GM12872 (cell line): ENCODE measurements at regions not wholly inside any gene's neighbourhood (a gene's known extent, or its start where the extent isn't known, plus 50 kb on each side); places are given as distances from the start of the nearest gene placed in this dataset.

ENCODE experiments used
- TF ChIP-seq, protein P1 (sequence below): IDR thresholded peaks from 3 replicates; pipeline ENCODE4 v1.5.1; 2011; ENCODE audit warnings: low read depth, mild to moderate bottlenecking, low read length, moderate library complexity; ENCODE audit not compliant: insufficient read depth

DNA sequence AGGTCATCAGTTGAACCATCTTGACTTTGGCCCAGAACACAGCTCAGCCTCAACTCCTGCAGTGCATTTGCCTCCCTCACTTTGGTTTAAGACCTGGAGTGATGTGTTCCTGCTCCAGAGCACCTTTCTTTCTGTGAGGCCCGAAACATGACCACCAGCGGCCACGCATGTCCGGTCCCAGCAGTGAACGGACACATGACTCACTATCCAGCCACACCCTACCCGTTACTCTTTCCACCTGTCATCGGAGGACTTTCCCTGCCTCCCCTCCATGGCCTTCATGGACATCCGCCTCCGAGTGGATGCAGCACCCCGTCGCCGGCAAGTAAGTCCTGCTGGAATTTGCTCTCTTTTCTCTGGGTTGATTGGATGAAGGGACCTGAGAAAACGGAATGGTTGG is 253.8 kb upstream of the RARB start:
- TF ChIP-seq, protein P1, sequence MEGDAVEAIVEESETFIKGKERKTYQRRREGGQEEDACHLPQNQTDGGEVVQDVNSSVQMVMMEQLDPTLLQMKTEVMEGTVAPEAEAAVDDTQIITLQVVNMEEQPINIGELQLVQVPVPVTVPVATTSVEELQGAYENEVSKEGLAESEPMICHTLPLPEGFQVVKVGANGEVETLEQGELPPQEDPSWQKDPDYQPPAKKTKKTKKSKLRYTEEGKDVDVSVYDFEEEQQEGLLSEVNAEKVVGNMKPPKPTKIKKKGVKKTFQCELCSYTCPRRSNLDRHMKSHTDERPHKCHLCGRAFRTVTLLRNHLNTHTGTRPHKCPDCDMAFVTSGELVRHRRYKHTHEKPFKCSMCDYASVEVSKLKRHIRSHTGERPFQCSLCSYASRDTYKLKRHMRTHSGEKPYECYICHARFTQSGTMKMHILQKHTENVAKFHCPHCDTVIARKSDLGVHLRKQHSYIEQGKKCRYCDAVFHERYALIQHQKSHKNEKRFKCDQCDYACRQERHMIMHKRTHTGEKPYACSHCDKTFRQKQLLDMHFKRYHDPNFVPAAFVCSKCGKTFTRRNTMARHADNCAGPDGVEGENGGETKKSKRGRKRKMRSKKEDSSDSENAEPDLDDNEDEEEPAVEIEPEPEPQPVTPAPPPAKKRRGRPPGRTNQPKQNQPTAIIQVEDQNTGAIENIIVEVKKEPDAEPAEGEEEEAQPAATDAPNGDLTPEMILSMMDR = no peak

DNA sequence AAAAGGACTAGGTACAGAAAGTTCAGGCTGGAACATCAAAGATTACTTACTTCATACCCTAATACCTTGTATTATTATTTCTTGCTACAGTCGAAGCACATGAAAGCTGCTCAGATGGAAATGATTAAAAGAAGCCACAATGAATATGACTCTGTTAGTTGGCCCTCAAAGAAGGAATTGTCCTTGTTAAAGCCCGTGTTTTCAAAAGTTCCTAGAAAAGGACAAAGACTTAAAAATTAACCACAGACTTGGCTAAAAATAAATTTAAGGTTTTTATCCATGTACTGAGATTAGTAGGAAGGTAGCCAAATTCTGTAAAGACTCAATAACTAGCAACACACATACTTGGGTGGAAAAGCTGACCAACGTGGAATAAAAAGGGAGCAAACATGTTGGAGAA is 251.0 kb upstream of the RARB start:
- TF ChIP-seq, protein P1 = no peak

DNA sequence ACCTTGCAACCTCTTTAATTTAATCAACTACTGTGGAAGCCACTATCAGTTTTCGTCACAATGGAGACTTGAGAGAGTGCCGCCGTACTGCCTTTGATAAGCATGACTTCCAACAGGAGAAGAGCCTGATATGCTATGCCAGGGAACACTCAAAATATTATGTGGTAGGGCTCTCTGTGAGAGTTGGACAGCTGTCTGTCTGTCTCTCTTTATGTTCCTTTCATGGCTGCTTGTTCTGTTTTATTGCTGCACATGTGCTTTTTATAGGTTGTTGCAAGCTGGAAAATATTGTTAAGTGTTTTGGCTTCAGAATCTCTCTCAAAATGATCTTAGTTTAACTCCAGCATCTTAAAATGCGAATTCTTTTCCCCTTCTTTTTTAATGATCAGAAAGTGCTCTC is 249.4 kb upstream of the RARB start:
- TF ChIP-seq, protein P1 = no peak

DNA sequence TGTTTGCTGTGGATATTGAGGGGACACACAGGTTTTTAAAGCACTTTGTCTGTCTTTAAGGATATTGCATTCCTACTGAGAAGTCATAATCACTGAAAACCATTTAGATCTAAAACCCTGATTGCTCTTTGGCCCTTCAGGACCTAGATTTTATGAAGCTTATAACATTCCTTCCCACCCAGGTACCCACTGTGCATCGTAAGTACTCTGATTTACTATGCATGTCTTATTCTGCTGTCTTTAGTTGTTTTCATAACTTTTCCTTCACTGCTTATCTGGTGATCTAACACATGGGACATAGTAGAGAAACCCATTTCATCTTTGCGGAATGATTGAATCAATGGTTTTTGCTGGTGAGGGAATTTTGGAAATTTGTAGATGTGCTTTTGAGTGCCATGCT is 247.0 kb upstream of the RARB start:
- TF ChIP-seq, protein P1 = no peak

DNA sequence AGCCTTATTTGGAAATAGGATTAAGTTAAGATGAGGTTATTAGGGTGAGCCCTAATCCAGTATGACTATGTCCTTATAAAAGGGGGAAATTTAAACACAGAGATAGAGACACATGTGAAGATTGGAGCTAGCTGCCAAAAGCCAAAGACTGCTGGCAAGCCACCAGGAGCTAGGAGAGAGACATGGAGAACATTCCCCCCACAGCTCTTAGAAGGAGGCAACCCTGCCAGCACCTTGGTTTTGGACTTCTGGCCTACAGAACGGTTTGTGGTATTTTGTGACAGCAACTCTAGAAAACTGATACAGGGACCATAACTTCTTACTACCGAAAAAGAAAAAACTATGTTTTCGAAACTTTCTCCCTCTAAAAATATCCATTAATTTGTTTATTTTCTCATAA is 245.3 kb upstream of the RARB start:
- TF ChIP-seq, protein P1 = no peak

DNA sequence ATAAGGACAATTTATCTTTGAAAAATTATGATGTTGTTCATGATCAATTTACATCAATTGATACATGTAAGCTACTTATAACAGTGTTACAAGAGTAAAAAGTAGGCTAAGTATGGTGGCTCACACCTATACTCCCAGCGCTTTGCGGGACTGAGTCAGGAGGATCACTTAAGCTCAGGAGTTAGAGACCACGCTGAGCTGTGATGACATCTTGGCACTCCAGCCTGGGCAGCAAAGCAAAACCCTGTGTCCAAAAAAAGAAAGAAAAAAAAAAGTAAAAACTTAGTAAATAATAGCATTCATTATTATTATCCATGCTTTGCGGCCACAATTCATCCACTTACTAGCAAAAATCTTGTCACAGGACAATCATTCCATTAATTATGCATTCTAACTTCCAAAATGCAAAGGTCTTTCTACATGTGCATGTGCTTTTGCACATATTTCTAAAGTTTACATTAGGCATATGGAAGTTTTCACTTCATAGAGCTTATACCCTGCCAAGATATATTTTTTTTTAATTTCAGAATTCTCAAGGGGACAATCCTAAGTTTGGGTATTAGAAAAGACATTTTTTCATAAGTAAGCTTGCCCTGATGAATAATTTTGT is 243.3 kb upstream of the RARB start:
- TF ChIP-seq, protein P1 = no peak

DNA sequence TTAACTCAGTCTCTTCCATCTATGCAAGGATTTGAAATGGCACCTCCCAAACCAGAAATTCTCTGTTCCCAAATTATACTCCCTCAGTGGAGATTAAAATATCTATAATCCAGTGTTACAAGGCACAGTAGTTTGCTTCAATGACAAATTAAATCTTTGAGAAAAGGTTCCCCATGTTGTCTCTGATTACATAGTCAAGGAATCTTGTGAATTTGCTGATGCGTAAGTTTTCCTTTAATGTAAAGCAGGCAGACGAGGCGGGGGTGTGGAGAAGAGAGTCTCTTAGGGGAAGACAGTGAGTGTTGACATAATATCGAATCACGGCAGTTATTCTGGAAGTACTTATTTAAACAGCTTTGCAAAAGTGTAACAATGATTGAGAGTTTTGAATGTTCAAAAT is 236.4 kb upstream of the RARB start:
- TF ChIP-seq, protein P1 = no peak
